Ishikawa (cell line): ENCODE measurements at regions not wholly inside any gene's neighbourhood (a gene's known extent, or its start where the extent isn't known, plus 50 kb on each side); places are given as distances from the start of the nearest gene placed in this dataset.

Source experiments
- CEBPB ChIP-seq: IDR thresholded peaks from 2 replicates; pipeline ENCODE4 v1.6.1; 2012
- CREB1 ChIP-seq: IDR thresholded peaks from 2 replicates; pipeline ENCODE4 v1.6.1; 2012; ENCODE audit warnings: low read depth
- EGR1 ChIP-seq: IDR thresholded peaks from 2 replicates; pipeline ENCODE4 v1.6.1; 2012
- EP300 ChIP-seq: IDR thresholded peaks from 2 replicates; pipeline ENCODE4 v1.6.1; 2012; ENCODE audit warnings: borderline replicate concordance
- FOXM1 ChIP-seq: IDR thresholded peaks from 2 replicates; pipeline ENCODE4 v1.6.1; 2012; ENCODE audit warnings: low read depth, borderline replicate concordance
- MAX ChIP-seq: IDR thresholded peaks from 2 replicates; pipeline ENCODE4 v1.6.1; 2012
- RAD21 ChIP-seq: IDR thresholded peaks from 2 replicates; pipeline ENCODE4 v1.6.1; 2012; ENCODE audit warnings: low read depth
- REST ChIP-seq: IDR thresholded peaks from 2 replicates; pipeline ENCODE4 v1.6.1; 2012; ENCODE audit warnings: low read depth, mild to moderate bottlenecking
- TAF1 ChIP-seq: IDR thresholded peaks from 2 replicates; pipeline ENCODE4 v1.6.1; 2012; ENCODE audit warnings: low read depth, mild to moderate bottlenecking
- TCF12 ChIP-seq: IDR thresholded peaks from 2 replicates; pipeline ENCODE4 v1.6.1; 2012; ENCODE audit warnings: low read depth
- TEAD4 ChIP-seq: IDR thresholded peaks from 2 replicates; pipeline ENCODE4 v1.6.1; 2012
- USF1 ChIP-seq: IDR thresholded peaks from 2 replicates; pipeline ENCODE4 v1.6.1; 2012
- YY1 ChIP-seq: IDR thresholded peaks from 2 replicates; pipeline ENCODE4 v1.6.1; 2012; ENCODE audit warnings: low read depth

GRCh38 chr6:27101824-27102223 lies 145.7 kb upstream of the PRSS16 start:
- TF ChIP-seq TCF12: no peak
- no peak for TF ChIP-seq TEAD4
- no peak for TF ChIP-seq CEBPB
- TF ChIP-seq EP300: no peak
- no peak for TF ChIP-seq TAF1
- TF ChIP-seq YY1: no peak
- no peak for TF ChIP-seq REST
- no peak for TF ChIP-seq USF1
- no peak for TF ChIP-seq CREB1
- no peak for TF ChIP-seq EGR1
- TF ChIP-seq FOXM1: no peak
- TF ChIP-seq RAD21: no peak
- no peak for TF ChIP-seq MAX
